ENCODE measurements at regions not wholly inside any gene's neighbourhood (a gene's known extent, or its start where the extent isn't known, plus 50 kb on each side); places are given as distances from the start of the nearest gene placed in this dataset.
"Not testable (repeated sequence)": the region's sequence is repeated elsewhere in the genome, so short reads cannot be mapped to it uniquely, and the experiment has no call there.

DNA sequence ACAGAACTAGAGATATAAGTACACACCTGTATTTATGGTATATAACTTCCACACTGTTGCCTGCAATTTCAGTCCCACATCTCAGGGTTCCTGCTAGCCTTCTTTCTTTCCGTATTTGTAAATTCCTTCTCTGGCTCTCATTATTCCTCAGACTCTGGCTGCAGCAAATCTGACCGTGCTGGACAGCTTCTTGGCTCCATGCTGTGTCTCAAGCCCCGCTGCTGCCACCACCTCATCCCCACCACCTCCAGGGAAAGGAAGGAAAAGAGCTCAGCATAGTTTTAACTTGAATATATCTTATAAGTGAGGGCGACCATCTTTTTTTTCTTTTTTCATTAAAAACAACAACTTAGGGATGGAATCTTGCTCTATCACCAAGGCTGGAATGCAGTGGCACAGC lies 155.6 kb upstream of the CXCL13 start:
- no peak for DNase-seq (ENCODE audit: low read depth)
- H3K4me3 ChIP-seq (ENCODE audit: low read length), result no peak overlapping the region
- no peak for TF ChIP-seq CTCF (conservative IDR thresholded peaks at IDR 0.05; ENCODE audit: low read length)

DNA sequence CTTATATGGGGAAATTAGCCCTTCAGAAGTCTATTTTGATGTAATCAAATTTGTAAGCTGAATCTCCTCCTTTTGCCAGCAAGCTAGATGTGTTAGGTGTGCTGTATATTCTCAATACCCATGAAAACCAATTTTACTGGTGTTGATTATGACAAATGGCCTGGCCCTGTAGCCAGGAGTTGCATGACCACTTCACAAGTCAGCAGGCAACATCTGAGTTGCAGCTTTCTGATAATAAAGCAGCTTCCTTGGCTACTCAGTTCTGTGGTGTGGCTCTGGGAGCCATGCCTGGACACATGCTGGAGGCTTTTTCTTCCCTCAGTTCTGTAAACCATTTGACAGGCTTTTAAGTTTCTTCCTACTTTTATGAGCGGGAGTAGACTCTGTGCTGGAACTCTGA lies 154.1 kb upstream of the CXCL13 start:
- DNase-seq (ENCODE audit: low read depth), result peak; percentile 20
- TF ChIP-seq CTCF (conservative IDR thresholded peaks at IDR 0.05; ENCODE audit: low read length), result no peak
- H3K4me3 ChIP-seq (ENCODE audit: low read length), result no peak overlapping the region

- not testable (repeated sequence) for H3K4me3 ChIP-seq (ENCODE audit: low read length); DNase-seq (ENCODE audit: low read depth)
Observed at GRCh38 chr4:77452117-77452516, 153.5 kb upstream of the CXCL13 start.

DNA sequence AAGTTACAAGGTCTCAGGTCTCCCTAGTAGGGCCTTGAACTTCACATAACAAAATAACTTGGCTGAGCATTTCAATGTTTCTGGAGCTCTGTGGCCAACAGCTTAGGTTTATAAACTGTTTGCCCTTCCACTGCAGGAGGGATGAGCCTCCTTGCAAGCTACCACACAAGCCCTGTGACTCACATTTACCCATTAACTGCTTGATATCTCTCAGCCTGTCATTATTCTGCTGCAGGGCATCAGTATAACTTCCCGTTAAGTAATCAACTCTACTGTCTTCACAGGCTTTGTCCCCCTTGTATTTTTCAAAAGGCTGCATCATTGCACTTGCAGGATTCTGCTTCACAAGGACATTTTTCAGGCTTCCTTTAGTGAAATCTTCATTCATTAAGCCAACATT lies 151.7 kb upstream of the CXCL13 start:
- no peak for TF ChIP-seq CTCF (conservative IDR thresholded peaks at IDR 0.05; ENCODE audit: low read length)
- no peak for DNase-seq (ENCODE audit: low read depth)
- H3K4me3 ChIP-seq (ENCODE audit: low read length), result no peak overlapping the region

- H3K4me3 ChIP-seq (ENCODE audit: low read length), result no peak overlapping the region
- no peak for TF ChIP-seq CTCF (conservative IDR thresholded peaks at IDR 0.05; ENCODE audit: low read length)
- no peak for DNase-seq (ENCODE audit: low read depth)
Observed at GRCh38 chr4:77454858-77455257, 150.8 kb upstream of the CXCL13 start.

GRCh38 chr4:77464100-77464499 lies 141.5 kb upstream of the CXCL13 start:
- not testable (repeated sequence) for H3K4me3 ChIP-seq (ENCODE audit: low read length)

DNA sequence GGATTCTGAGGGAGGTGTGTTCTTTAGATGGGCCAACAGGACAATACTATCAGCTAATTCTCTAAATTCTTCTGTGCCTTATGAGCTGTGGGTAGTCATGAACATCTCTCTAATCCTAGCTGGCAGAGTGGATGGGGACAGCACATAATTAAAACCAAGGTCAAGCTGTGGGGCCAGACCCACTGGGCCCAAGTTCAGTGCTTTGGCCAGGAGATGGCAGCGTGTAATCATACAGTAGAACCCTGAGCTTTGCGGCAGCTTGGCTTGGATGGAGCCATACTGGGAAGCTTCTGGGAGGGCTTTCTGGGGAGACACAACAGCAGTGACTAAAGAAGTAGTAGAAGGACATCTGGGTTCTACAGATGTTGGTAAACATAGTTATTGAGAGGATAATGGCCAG lies 140.3 kb upstream of the CXCL13 start:
- peak; percentile 20 for DNase-seq (ENCODE audit: low read depth)
- TF ChIP-seq CTCF (conservative IDR thresholded peaks at IDR 0.05; ENCODE audit: low read length), result peak; percentile 57
- H3K4me3 ChIP-seq (ENCODE audit: low read length), result no peak overlapping the region

More at GRCh38 chr4:77464100-77464499, 141.5 kb upstream of the CXCL13 start:
- not testable (repeated sequence) for DNase-seq (ENCODE audit: low read depth)

GRCh38 chr4:77466430-77466829 lies 139.2 kb upstream of the CXCL13 start:
- no peak overlapping the region for H3K4me3 ChIP-seq (ENCODE audit: low read length)
- no peak for DNase-seq (ENCODE audit: low read depth)
- TF ChIP-seq CTCF (conservative IDR thresholded peaks at IDR 0.05; ENCODE audit: low read length), result no peak

All from AG10803 (cell line).